HepG2 (cell line): ENCODE measurements at regions not wholly inside any gene's neighbourhood (a gene's known extent, or its start where the extent isn't known, plus 50 kb on each side); places are given as distances from the start of the nearest gene placed in this dataset.

ENCODE experiments used
- AKNA ChIP-seq: sonication (generic); formaldehyde crosslinking; IDR thresholded peaks from 2 replicates; pipeline ENCODE4 v1.4.0; 2020; ENCODE audit warnings: missing genetic modification reagents, borderline replicate concordance
- BCLAF1 ChIP-seq: fragments of 450-650 bp; IDR thresholded peaks from 2 replicates; pipeline ENCODE4 v1.6.1; 2017; ENCODE audit warnings: mild to moderate bottlenecking
- CREM ChIP-seq, 2 experiments: sonication (generic) in 1 of 2; formaldehyde crosslinking in 1 of 2; IDR thresholded peaks; 2 replicates each; pipeline versions ENCODE4 v1.4.0 to v1.6.1; 2016 to 2020; ENCODE audit warnings: antibody characterized with exemption in 1 of 2, mild to moderate bottlenecking in 1 of 2, missing genetic modification reagents in 1 of 2
- NFYC ChIP-seq: IDR thresholded peaks from 2 replicates; pipeline ENCODE4 v1.6.1; 2016; ENCODE audit warnings: missing genetic modification reagents, missing compliant biosample characterization
- POGK ChIP-seq: sonication (generic); formaldehyde crosslinking; conservative IDR thresholded peaks from 2 replicates; pipeline ENCODE4 v1.8.0; 2022; ENCODE audit warnings: mild to moderate bottlenecking, moderate library complexity, missing genetic modification reagents
- POLR2G ChIP-seq: fragments of 200-400 bp; formaldehyde crosslinking; IDR thresholded peaks from 2 replicates; pipeline ENCODE4 v1.6.1; 2018; ENCODE audit warnings: mild to moderate bottlenecking, low read depth, low read length, moderate library complexity
- SKIL ChIP-seq: sonication (generic); formaldehyde crosslinking; IDR thresholded peaks from 2 replicates; pipeline ENCODE4 v1.8.0; 2022; ENCODE audit warnings: missing genetic modification reagents, mild to moderate bottlenecking, moderate library complexity, borderline replicate concordance
- YY1 ChIP-seq: IDR thresholded peaks from 2 replicates; pipeline ENCODE4 v1.6.1; 2011; ENCODE audit warnings: low read length, low read depth, moderate library complexity, mild to moderate bottlenecking; ENCODE audit not compliant: insufficient read depth, insufficient replicate concordance
- ZBTB20 ChIP-seq: sonication (generic); formaldehyde crosslinking; IDR thresholded peaks from 2 replicates; pipeline ENCODE4 v1.8.1; 2023; ENCODE audit warnings: missing genetic modification reagents, low read depth, mild to moderate bottlenecking, borderline replicate concordance
- ZBTB26 ChIP-seq: IDR thresholded peaks from 2 replicates; pipeline ENCODE4 v1.6.1; 2016; ENCODE audit warnings: missing compliant biosample characterization, missing genetic modification reagents, borderline replicate concordance
- ZFP36L1 ChIP-seq: sonication (generic); formaldehyde crosslinking; IDR thresholded peaks from 2 replicates; pipeline ENCODE4 v1.8.0; 2022; ENCODE audit warnings: mild to moderate bottlenecking, missing genetic modification reagents, moderate library complexity
- ZNF10 ChIP-seq: sonication (generic); formaldehyde crosslinking; IDR thresholded peaks from 2 replicates; pipeline ENCODE4 v1.4.0; 2020; ENCODE audit warnings: mild to moderate bottlenecking, low read depth, missing genetic modification reagents, borderline replicate concordance
- ZNF747 ChIP-seq: sonication (generic); formaldehyde crosslinking; IDR thresholded peaks from 2 replicates; pipeline ENCODE4 v1.8.1; 2023; ENCODE audit warnings: missing genetic modification reagents, mild to moderate bottlenecking, borderline replicate concordance
- ZNF761 ChIP-seq: sonication (generic); formaldehyde crosslinking; conservative IDR thresholded peaks from 2 replicates; pipeline ENCODE4 v1.4.0; 2020; ENCODE audit warnings: mild to moderate bottlenecking, missing genetic modification reagents

- peak; percentile 99 for TF ChIP-seq ZBTB26
- TF ChIP-seq YY1, result peak; percentile 77
- TF ChIP-seq SKIL, result 0 out of 2 replicates have a peak, but pooled peaks have one; percentile 25
- TF ChIP-seq POLR2G, result peak; percentile 71
- TF ChIP-seq ZNF747 (CRISPR knock-in tag), result 0 out of 2 replicates have a peak, but pooled peaks have one; percentile 42
- no peak for TF ChIP-seq ZNF761 (CRISPR knock-in tag)
- 0 out of 2 replicates have a peak, but pooled peaks have one; percentile 49 for TF ChIP-seq AKNA (CRISPR knock-in tag)
- TF ChIP-seq ZBTB20 (CRISPR knock-in tag), result peak; percentile 91
- TF ChIP-seq BCLAF1, result no peak
- TF ChIP-seq POGK (CRISPR knock-in tag), result peak; percentile 72; the same call in 1 of the 2 replicates
- peak; percentile 41 for TF ChIP-seq NFYC (CRISPR knock-in tag)
- TF ChIP-seq ZNF10 (CRISPR knock-in tag), result no peak
- peak; percentile 66; the same call in 1 of the 2 replicates for TF ChIP-seq ZFP36L1 (CRISPR knock-in tag)
- TF ChIP-seq CREM (IDR thresholded peaks at IDR 0.05), result peak; percentile 95
- TF ChIP-seq CREM (CRISPR knock-in tag; IDR thresholded peaks at IDR 0.05), result no peak
Measured at GRCh38 chr6:137731960-137732616, 135.0 kb upstream of the TNFAIP3 start (continued).
